ENCODE measurements at regions not wholly inside any gene's neighbourhood (a gene's known extent, or its start where the extent isn't known, plus 50 kb on each side); places are given as distances from the start of the nearest gene placed in this dataset.

DNA sequence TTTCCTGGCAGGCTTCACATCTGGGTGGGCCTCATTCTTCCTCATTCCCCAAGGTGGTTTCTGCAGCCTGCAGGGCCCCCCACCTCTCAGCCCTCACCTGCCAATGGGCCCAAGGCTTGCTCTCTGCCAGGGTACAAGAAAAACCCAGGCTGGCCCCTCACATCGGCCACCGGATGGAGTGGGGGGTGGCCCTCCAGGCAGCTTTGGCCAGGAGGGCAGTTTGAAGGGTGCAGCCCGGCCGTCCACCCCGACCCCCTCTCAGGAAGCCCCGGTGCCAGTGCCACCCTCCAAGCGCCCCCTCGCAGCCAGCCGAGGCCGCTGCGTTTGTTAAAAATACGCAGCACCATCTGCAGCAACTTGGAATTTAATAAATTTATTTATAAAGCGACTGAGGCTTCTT, 196.7 kb downstream of the CTTN start:
- TF ChIP-seq NFIC (IDR thresholded peaks at IDR 0.05): no peak
- no peak for TF ChIP-seq EGR1 (IDR thresholded peaks at IDR 0.05)
- no peak for TF ChIP-seq FOXM1 (IDR thresholded peaks at IDR 0.05; ENCODE audit: borderline replicate concordance, low read depth)
- TF ChIP-seq, protein P1, sequence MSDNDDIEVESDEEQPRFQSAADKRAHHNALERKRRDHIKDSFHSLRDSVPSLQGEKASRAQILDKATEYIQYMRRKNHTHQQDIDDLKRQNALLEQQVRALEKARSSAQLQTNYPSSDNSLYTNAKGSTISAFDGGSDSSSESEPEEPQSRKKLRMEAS (IDR thresholded peaks at IDR 0.05): no peak
- TF ChIP-seq RAD21 (IDR thresholded peaks at IDR 0.05; ENCODE audit: low read depth): no peak
- no peak for TF ChIP-seq TEAD4 (IDR thresholded peaks at IDR 0.05)
- TF ChIP-seq, protein P2, sequence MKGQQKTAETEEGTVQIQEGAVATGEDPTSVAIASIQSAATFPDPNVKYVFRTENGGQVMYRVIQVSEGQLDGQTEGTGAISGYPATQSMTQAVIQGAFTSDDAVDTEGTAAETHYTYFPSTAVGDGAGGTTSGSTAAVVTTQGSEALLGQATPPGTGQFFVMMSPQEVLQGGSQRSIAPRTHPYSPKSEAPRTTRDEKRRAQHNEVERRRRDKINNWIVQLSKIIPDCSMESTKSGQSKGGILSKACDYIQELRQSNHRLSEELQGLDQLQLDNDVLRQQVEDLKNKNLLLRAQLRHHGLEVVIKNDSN (IDR thresholded peaks at IDR 0.05): no peak

DNA sequence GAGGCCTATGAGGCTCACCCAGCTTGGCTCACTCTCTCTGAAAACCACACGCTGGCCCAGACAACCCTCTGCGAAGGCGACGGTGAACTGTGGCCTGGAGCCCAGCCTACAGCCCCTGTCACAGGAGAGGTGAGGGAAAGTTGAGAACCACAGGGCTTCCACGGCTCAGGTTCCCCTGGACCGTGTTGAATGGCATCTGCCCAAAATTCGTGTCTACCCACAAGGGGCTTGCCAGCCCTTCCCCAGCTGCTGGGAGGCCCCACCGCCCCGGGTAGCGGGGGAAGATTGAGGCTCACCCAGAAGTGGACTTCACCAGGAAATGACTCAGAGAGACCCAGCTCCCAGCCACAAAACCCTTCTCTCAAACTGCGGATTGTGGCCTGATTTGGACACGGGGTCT, 197.1 kb downstream of the CTTN start:
- TF ChIP-seq FOXM1 (IDR thresholded peaks at IDR 0.05; ENCODE audit: borderline replicate concordance, low read depth) (no peak), TCF12 (IDR thresholded peaks at IDR 0.05; ENCODE audit: low read depth) (no peak), TAF1 (IDR thresholded peaks at IDR 0.05; ENCODE audit: low read depth) (no peak), YY1 (IDR thresholded peaks at IDR 0.05; ENCODE audit: low read depth) (no peak), EP300 (IDR thresholded peaks at IDR 0.05; ENCODE audit: borderline replicate concordance) (no peak), ZBTB7A (IDR thresholded peaks at IDR 0.05; ENCODE audit: low read depth) (no peak), CEBPB (IDR thresholded peaks at IDR 0.05) (no peak), TEAD4 (IDR thresholded peaks at IDR 0.05) (no peak), RAD21 (IDR thresholded peaks at IDR 0.05; ENCODE audit: low read depth) (no peak), NFIC (IDR thresholded peaks at IDR 0.05) (no peak)
- TF ChIP-seq, protein P3, sequence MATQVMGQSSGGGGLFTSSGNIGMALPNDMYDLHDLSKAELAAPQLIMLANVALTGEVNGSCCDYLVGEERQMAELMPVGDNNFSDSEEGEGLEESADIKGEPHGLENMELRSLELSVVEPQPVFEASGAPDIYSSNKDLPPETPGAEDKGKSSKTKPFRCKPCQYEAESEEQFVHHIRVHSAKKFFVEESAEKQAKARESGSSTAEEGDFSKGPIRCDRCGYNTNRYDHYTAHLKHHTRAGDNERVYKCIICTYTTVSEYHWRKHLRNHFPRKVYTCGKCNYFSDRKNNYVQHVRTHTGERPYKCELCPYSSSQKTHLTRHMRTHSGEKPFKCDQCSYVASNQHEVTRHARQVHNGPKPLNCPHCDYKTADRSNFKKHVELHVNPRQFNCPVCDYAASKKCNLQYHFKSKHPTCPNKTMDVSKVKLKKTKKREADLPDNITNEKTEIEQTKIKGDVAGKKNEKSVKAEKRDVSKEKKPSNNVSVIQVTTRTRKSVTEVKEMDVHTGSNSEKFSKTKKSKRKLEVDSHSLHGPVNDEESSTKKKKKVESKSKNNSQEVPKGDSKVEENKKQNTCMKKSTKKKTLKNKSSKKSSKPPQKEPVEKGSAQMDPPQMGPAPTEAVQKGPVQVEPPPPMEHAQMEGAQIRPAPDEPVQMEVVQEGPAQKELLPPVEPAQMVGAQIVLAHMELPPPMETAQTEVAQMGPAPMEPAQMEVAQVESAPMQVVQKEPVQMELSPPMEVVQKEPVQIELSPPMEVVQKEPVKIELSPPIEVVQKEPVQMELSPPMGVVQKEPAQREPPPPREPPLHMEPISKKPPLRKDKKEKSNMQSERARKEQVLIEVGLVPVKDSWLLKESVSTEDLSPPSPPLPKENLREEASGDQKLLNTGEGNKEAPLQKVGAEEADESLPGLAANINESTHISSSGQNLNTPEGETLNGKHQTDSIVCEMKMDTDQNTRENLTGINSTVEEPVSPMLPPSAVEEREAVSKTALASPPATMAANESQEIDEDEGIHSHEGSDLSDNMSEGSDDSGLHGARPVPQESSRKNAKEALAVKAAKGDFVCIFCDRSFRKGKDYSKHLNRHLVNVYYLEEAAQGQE (IDR thresholded peaks at IDR 0.05; ENCODE audit: low read depth): no peak
- TF ChIP-seq, protein P1 (IDR thresholded peaks at IDR 0.05): no peak
- TF ChIP-seq, protein P2 (IDR thresholded peaks at IDR 0.05): no peak

DNA sequence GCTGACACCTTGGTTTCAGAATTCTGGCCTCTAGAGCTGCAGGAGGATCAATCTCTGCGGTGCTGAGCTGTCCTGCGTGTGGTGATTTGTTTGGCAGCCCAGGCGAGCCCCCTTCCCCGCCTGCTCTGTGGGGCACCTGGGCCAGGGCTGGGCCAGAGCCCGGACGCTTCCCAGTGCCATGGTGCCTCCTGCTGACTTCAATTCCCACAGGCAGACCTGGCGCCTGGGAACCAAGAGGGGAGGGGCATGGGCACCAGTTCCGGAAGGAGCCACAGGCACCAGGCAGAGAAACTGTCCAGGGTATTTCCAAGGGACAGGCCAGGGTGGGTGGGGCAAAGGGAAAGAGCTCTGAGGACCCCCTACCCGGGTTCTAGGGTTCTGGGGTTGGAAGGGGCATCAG, 197.8 kb downstream of the CTTN start:
- TF ChIP-seq EP300 (IDR thresholded peaks at IDR 0.05; ENCODE audit: borderline replicate concordance): no peak
- no peak for TF ChIP-seq YY1 (IDR thresholded peaks at IDR 0.05; ENCODE audit: low read depth)
- no peak for TF ChIP-seq EGR1 (IDR thresholded peaks at IDR 0.05)
- TF ChIP-seq CREB1 (IDR thresholded peaks at IDR 0.05; ENCODE audit: low read depth): no peak
- no peak for TF ChIP-seq TAF1 (IDR thresholded peaks at IDR 0.05; ENCODE audit: low read depth)
- TF ChIP-seq, protein P1 (IDR thresholded peaks at IDR 0.05): no peak
- TF ChIP-seq NFIC (IDR thresholded peaks at IDR 0.05): no peak
- no peak for TF ChIP-seq FOXM1 (IDR thresholded peaks at IDR 0.05; ENCODE audit: borderline replicate concordance, low read depth)
- TF ChIP-seq, protein P3 (IDR thresholded peaks at IDR 0.05; ENCODE audit: low read depth): no peak
- TF ChIP-seq CEBPB (IDR thresholded peaks at IDR 0.05): no peak
- no peak for TF ChIP-seq TEAD4 (IDR thresholded peaks at IDR 0.05)
- TF ChIP-seq, protein P2 (IDR thresholded peaks at IDR 0.05): no peak
- no peak for TF ChIP-seq ZBTB7A (IDR thresholded peaks at IDR 0.05; ENCODE audit: low read depth)
- no peak for TF ChIP-seq RAD21 (IDR thresholded peaks at IDR 0.05; ENCODE audit: low read depth)
- no peak for TF ChIP-seq TCF12 (IDR thresholded peaks at IDR 0.05; ENCODE audit: low read depth)

DNA sequence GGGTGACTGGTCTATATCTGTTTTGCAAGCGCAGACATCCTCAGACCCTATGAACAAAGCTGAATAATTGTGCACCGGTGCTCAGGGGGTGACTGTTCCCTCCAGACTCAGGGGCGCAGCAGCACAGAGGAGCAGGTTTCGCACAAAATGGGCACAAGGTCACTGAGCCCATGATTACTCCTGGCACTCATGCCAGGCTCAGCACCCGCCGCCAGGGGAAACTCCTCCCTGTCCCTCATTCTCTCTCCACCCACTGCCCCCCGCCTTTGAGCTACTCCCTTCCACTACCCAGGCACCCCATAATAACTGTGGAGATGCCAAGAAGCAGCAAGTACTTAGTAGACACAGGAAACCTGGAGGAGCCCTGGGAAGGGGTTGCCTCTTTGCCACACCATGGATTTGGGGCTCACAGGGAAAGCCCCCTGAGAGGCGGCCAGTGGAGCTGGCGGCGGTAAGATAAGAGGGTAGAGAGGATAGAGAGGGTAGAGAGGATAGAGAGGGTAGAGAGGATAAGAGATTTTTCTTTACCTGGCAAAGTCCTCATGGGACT, 198.8 kb downstream of the CTTN start:
- TF ChIP-seq TAF1 (IDR thresholded peaks at IDR 0.05; ENCODE audit: low read depth) (no peak), YY1 (IDR thresholded peaks at IDR 0.05; ENCODE audit: low read depth) (no peak), ZBTB7A (IDR thresholded peaks at IDR 0.05; ENCODE audit: low read depth) (no peak), TEAD4 (IDR thresholded peaks at IDR 0.05) (no peak), RAD21 (IDR thresholded peaks at IDR 0.05; ENCODE audit: low read depth) (no peak), FOXM1 (IDR thresholded peaks at IDR 0.05; ENCODE audit: borderline replicate concordance, low read depth) (no peak), CREB1 (IDR thresholded peaks at IDR 0.05; ENCODE audit: low read depth) (no peak), CEBPB (IDR thresholded peaks at IDR 0.05) (no peak), TCF12 (IDR thresholded peaks at IDR 0.05; ENCODE audit: low read depth) (no peak)
- TF ChIP-seq, protein P1 (IDR thresholded peaks at IDR 0.05): no peak
- TF ChIP-seq, protein P2 (IDR thresholded peaks at IDR 0.05): no peak
